ENCODE measurements at regions not wholly inside any gene's neighbourhood (a gene's known extent, or its start where the extent isn't known, plus 50 kb on each side); places are given as distances from the start of the nearest gene placed in this dataset.
"Not testable (repeated sequence)": the region's sequence is repeated elsewhere in the genome, so short reads cannot be mapped to it uniquely, and the experiment has no call there.

GRCh38 chrX:30997411-30997810 is 74.4 kb downstream of the FTHL17 start:
- no peak overlapping the region for H3K4me3 ChIP-seq
- no peaks in the 10 kb centered on the region for H3K4me1 ChIP-seq (ENCODE audit: insufficient read depth)
- H3K9me3 ChIP-seq (ENCODE audit: low read depth), result no peaks in the 10 kb centered on the region
- no peaks in the 10 kb centered on the region for H3K9me2 ChIP-seq (replicated peaks; ENCODE audit: insufficient read depth)
- H3K27ac ChIP-seq, result no peak overlapping the region
- H3K4me2 ChIP-seq, result no peak overlapping the region
- H2AFZ ChIP-seq, result no peak overlapping the region
- 67% methylated on average over 6 of the region's 6 CpGs for WGBS (ENCODE audit: low lambda C conversion rate, missing lambda C conversion rate)
- TF ChIP-seq EZH2 (IDR thresholded peaks at IDR 0.05; ENCODE audit: borderline replicate concordance), result no peak
- TF ChIP-seq EZH2phosphoT487 (IDR thresholded peaks at IDR 0.05; ENCODE audit: low read depth, severe bottlenecking, unreplicated experiment), result no peak
- TF ChIP-seq CTCF (IDR thresholded peaks at IDR 0.05; ENCODE audit: poor library complexity), result no peak
- H4K20me1 ChIP-seq (ENCODE audit: insufficient read depth, poor library complexity, severe bottlenecking), result no peaks in the 10 kb centered on the region
- no peak for DNase-seq (ENCODE audit: low spot score)
- no peaks in the 10 kb centered on the region for H3K79me2 ChIP-seq
- no peaks in the 10 kb centered on the region for H3K36me3 ChIP-seq (replicated peaks; ENCODE audit: insufficient read depth, low read depth)
- no peaks in the 10 kb centered on the region for H3K27me3 ChIP-seq

GRCh38 chrX:30995705-30996104 is 76.1 kb downstream of the FTHL17 start:
- Histone ChIP-seq H3K4me2 (no peak overlapping the region), H4K20me1 (ENCODE audit: insufficient read depth, poor library complexity, severe bottlenecking) (no peaks in the 10 kb centered on the region), H3K4me1 (ENCODE audit: insufficient read depth) (no peaks in the 10 kb centered on the region), H3K79me2 (no peaks in the 10 kb centered on the region), H3K27ac (no peak overlapping the region), H2AFZ (no peak overlapping the region), H3K9me2 (replicated peaks; ENCODE audit: insufficient read depth) (no peaks in the 10 kb centered on the region), H3K9me3 (ENCODE audit: low read depth) (no peaks in the 10 kb centered on the region), H3K4me3 (no peak overlapping the region), H3K27me3 (no peaks in the 10 kb centered on the region), H3K36me3 (replicated peaks; ENCODE audit: insufficient read depth, low read depth) (no peaks in the 10 kb centered on the region)
- WGBS (ENCODE audit: low lambda C conversion rate, missing lambda C conversion rate), result 76% methylated on average over 3 of the region's 3 CpGs
- TF ChIP-seq EZH2 (IDR thresholded peaks at IDR 0.05; ENCODE audit: borderline replicate concordance) (no peak), CTCF (IDR thresholded peaks at IDR 0.05; ENCODE audit: poor library complexity) (no peak), EZH2phosphoT487 (IDR thresholded peaks at IDR 0.05; ENCODE audit: low read depth, severe bottlenecking, unreplicated experiment) (no peak)
- DNase-seq (ENCODE audit: low spot score), result no peak

- no peak overlapping the region for H3K27ac ChIP-seq
- no peaks in the 10 kb centered on the region for H3K27me3 ChIP-seq
- H3K4me3 ChIP-seq, result no peak overlapping the region
- H3K9me2 ChIP-seq (replicated peaks; ENCODE audit: insufficient read depth), result no peaks in the 10 kb centered on the region
- no peak for DNase-seq (ENCODE audit: low spot score)
- H3K79me2 ChIP-seq, result no peaks in the 10 kb centered on the region
- TF ChIP-seq CTCF (IDR thresholded peaks at IDR 0.05; ENCODE audit: poor library complexity) (no peak), EZH2phosphoT487 (IDR thresholded peaks at IDR 0.05; ENCODE audit: low read depth, severe bottlenecking, unreplicated experiment) (no peak), EZH2 (IDR thresholded peaks at IDR 0.05; ENCODE audit: borderline replicate concordance) (no peak)
- WGBS (ENCODE audit: low lambda C conversion rate, missing lambda C conversion rate), result 61% methylated on average over 1 of the region's 1 CpG
- H3K4me2 ChIP-seq, result no peak overlapping the region
- H2AFZ ChIP-seq, result no peak overlapping the region
- no peaks in the 10 kb centered on the region for H3K36me3 ChIP-seq (replicated peaks; ENCODE audit: insufficient read depth, low read depth)
- no peaks in the 10 kb centered on the region for H4K20me1 ChIP-seq (ENCODE audit: insufficient read depth, poor library complexity, severe bottlenecking)
- H3K9me3 ChIP-seq (ENCODE audit: low read depth), result no peaks in the 10 kb centered on the region
- no peaks in the 10 kb centered on the region for H3K4me1 ChIP-seq (ENCODE audit: insufficient read depth)
Observed at GRCh38 chrX:30995060-30995700, 76.7 kb downstream of the FTHL17 start.

- not testable (repeated sequence) for H3K27me3 ChIP-seq; H3K79me2 ChIP-seq; H3K27ac ChIP-seq; H3K4me2 ChIP-seq; H3K9me3 ChIP-seq (ENCODE audit: low read depth); H4K20me1 ChIP-seq (ENCODE audit: insufficient read depth, poor library complexity, severe bottlenecking); H2AFZ ChIP-seq; H3K4me3 ChIP-seq; DNase-seq (ENCODE audit: low spot score); H3K4me1 ChIP-seq (ENCODE audit: insufficient read depth); H3K9me2 ChIP-seq (replicated peaks; ENCODE audit: insufficient read depth); H3K36me3 ChIP-seq (replicated peaks; ENCODE audit: insufficient read depth, low read depth)
- 89% methylated on average over 1 of the region's 1 CpG for WGBS (ENCODE audit: low lambda C conversion rate, missing lambda C conversion rate)
Observed at GRCh38 chrX:30994018-30994417, 77.8 kb downstream of the FTHL17 start.

Measured in hepatocyte (in vitro differentiated cells).